Inflammatory macrophage (primary cell): ENCODE measurements at regions not wholly inside any gene's neighbourhood (a gene's known extent, or its start where the extent isn't known, plus 50 kb on each side); places are given as distances from the start of the nearest gene placed in this dataset.

Experiments
- DNase-seq, 2 donors: peaks; one replicate each; pipeline ENCODE4 v3.0.0-alpha.2; 2020 to 2022

- no peak for DNase-seq
These were observed 317.0 kb upstream of the CXXC4 start for GRCh38 chr4:104811727-104812126.

DNA sequence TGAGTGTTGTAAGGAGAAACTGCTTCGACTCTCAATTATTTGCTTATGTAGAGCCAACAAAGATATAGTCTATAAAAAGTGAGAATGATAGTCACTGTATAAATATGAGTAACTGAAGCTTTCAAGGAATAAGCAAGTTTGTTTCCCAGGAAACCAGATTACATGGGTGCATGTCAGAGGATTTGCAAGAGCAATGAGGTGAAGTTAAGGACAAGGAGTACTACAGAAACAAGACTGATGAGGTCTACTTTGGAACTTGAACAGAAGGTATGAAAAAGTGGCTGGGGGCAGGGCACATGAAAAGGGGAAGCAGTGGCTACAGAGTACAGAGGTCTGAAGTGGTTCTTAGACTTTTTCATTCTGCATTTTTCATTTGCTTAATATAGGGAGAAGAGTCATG, 321.0 kb upstream of the CXXC4 start:
- no peak for DNase-seq

DNA sequence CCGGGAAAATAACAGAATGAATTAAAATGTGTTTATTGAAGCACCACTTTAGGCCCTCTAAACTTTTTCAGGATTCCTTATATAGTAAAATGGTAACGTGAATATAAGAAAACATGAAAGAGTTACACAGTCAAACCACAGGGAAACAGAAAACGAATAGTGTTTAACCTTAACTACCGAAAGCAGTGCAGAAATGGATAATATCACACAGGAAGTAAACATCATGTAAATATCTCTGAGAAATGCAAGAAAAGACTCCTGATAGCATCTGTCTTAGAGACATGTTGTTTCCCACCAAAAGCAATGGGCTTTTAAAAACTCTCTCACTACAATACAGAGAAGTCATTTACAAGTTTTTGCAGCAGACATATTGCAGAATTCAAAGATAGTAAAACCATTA, 323.9 kb upstream of the CXXC4 start:
- DNase-seq = no peak

- DNase-seq = no peak
These were observed 320.5 kb upstream of the TET2 start for GRCh38 chr4:104826171-104826570.

- no peak for DNase-seq
These were observed 316.9 kb upstream of the TET2 start for GRCh38 chr4:104829761-104830160.

- DNase-seq = no peak
These were observed 298.0 kb upstream of the TET2 start for GRCh38 chr4:104848597-104849225.

DNA sequence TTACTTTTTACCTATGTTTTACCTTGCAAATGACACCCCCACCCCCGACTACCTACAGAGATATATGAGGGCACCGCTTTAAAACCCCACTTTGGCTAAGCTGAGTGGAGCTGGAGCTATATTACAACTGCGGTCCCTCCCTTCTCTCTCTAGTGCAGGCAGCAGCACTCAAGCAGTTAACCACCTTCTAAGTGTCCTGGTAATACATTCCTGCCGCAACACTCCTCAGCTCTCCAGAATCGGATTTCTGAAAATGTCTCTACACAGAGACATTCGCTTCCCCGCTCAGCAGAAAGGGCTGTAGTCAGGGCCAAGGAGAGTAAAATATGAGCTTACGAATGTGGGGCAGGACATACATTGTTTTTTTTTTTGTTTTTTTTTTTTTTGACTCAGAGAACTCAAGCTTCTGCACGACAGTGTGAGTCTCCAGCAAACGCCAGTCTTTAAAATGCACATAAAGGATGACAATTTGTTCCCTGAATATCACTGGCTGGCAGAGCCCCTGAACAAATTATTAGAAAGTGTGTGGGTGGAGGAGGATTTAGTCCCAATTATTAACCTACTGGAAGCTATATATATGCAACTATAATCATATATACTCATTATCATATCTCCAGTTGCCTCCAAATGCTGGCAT, 287.0 kb upstream of the TET2 start:
- DNase-seq = no peak

- peak; percentile 86 to 91 for DNase-seq
These were observed 286.2 kb upstream of the TET2 start for GRCh38 chr4:104860238-104861123.

- no peak for DNase-seq
These were observed 279.9 kb upstream of the TET2 start for GRCh38 chr4:104866809-104867208.

- DNase-seq = no peak
These were observed 278.1 kb upstream of the TET2 start for GRCh38 chr4:104868533-104868932.

DNA sequence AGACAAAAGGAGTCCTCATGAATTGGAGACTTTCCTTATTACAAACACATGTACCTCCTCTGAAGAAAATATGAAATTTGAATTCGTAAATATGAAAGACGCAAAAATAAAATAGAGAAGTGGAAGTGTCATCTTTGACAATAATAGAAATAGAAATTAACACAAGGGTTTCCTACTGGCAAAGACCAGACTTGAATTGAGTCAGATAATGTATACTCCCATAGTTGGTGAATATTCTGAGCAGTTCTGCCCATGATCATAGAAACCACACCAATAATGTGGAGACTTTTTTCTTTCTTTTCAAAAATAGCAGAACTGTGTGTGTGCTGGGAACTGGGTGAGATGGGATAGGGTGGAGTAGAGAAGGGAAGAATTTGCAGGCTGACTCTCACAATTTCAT, 277.7 kb upstream of the TET2 start:
- DNase-seq = peak in 1 of 2 donors; percentile 45

- peak in 1 of 2 donors; percentile 68 for DNase-seq
These were observed 276.8 kb upstream of the TET2 start for GRCh38 chr4:104869831-104870230.

- DNase-seq = no peak
These were observed 276.0 kb upstream of the TET2 start for GRCh38 chr4:104870495-104871233.

GRCh38 chr4:104878936-104879335, 267.7 kb upstream of the TET2 start:
- no peak for DNase-seq

DNA sequence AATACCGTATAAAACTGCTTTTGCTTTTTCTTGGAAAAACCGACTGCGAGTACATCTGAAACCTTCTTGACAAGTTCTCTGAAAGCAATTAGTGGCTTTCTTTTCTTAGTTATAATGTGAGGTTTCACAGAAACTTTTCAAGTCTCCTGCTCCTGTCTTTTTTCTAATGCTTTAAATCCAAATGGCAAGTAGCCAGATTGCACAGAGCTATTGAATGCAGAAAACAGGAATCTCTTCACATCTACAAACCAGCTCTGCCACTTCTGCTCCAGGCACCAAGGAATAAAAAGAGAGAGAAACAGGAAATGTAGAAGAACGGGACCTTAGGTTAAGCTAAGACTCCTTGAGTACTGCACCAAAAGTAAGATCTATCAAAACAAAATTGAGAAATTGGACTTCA, 267.3 kb upstream of the TET2 start:
- peak in 1 of 2 donors; percentile 5 for DNase-seq

DNA sequence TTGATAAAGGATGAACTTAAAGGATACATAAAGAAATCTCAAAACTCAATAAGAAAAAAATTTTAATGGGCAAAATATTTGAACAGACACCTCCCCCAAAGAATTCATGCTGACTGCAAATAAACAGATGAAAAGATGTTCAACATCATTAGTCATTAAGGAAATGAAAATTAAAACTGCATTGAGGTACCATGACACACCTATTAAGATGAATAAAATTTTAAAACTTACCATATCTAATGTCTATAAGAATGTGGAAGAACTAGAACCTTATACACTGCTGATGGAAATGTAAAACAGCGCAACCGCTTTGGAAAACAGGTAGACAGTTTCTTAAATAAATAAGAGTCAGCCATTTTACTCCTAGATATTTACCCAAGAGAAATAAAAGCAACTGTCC, 266.8 kb upstream of the TET2 start:
- DNase-seq = no peak

- no peak for DNase-seq
These were observed 265.4 kb upstream of the TET2 start for GRCh38 chr4:104881136-104881886.

GRCh38 chr4:104890598-104891275, 255.9 kb upstream of the TET2 start:
- no peak for DNase-seq

- no peak for DNase-seq
These were observed 249.7 kb upstream of the TET2 start for GRCh38 chr4:104896660-104897645.

- DNase-seq = no peak
These were observed 246.8 kb upstream of the TET2 start for GRCh38 chr4:104899863-104900262.
